Bronchial epithelial cell (primary cell): ENCODE measurements at regions not wholly inside any gene's neighbourhood (a gene's known extent, or its start where the extent isn't known, plus 50 kb on each side); places are given as distances from the start of the nearest gene placed in this dataset.
A peak's percentile ranks its signal among the peaks of the same experiment; 100 is the strongest.

Source experiments
- DNase-seq: peaks from one replicate; pipeline ENCODE4 v3.0.0-alpha.2; 2010; ENCODE audit warnings: low read depth
- FAIRE-seq: peaks from 2 replicates; lab custom pipeline; 2011; peaks lifted over from hg19 to GRCh38; lab: Jason Lieb, UNC
- H3K27me3 ChIP-seq: 2 replicates; pipeline ENCODE4 v1.5.1; 2011; ENCODE audit warnings: low read length; ENCODE audit not compliant: control insufficient read depth, insufficient read depth
- H3K36me3 ChIP-seq: 2 replicates; pipeline ENCODE4 v1.5.1; 2011; ENCODE audit warnings: low read length; ENCODE audit not compliant: control insufficient read depth, insufficient read depth
- H3K4me3 ChIP-seq: 2 replicates; pipeline ENCODE4 v1.5.1; 2011; ENCODE audit warnings: mild to moderate bottlenecking, low read depth, low read length, control low read depth
- CTCF ChIP-seq: IDR thresholded peaks from 2 replicates; pipeline ENCODE4 v1.5.1; 2011; ENCODE audit warnings: mild to moderate bottlenecking, moderate library complexity, low read length, control low read depth, inconsistent platforms; ENCODE audit not compliant: insufficient read depth, severe bottlenecking

GRCh38 chr3:30527720-30528119, 78.7 kb upstream of the TGFBR2 start:
- no peak for DNase-seq
- Histone ChIP-seq H3K36me3 (no peaks in the 10 kb centered on the region), H3K27me3 (no peaks in the 10 kb centered on the region), H3K4me3 (no peak overlapping the region)
- no peak for TF ChIP-seq CTCF
- no peak for FAIRE-seq

GRCh38 chr3:30530084-30530483, 76.3 kb upstream of the TGFBR2 start:
- H3K4me3 ChIP-seq = no peak overlapping the region
- TF ChIP-seq CTCF = no peak
- no peaks in the 10 kb centered on the region for H3K27me3 ChIP-seq
- no peaks in the 10 kb centered on the region for H3K36me3 ChIP-seq
- no peak for FAIRE-seq
- no peak for DNase-seq

- no peak for TF ChIP-seq CTCF
- FAIRE-seq = no peak
- H3K27me3 ChIP-seq = no peaks in the 10 kb centered on the region
These were observed 75.3 kb upstream of the TGFBR2 start for GRCh38 chr3:30531017-30531570.

GRCh38 chr3:30535525-30535924, 70.9 kb upstream of the TGFBR2 start:
- no peaks in the 10 kb centered on the region for H3K27me3 ChIP-seq
- no peak for FAIRE-seq
- H3K4me3 ChIP-seq = no peak overlapping the region
- H3K36me3 ChIP-seq = no peaks in the 10 kb centered on the region
- no peak for TF ChIP-seq CTCF
- no peak for DNase-seq

More at GRCh38 chr3:30531017-30531570, 75.3 kb upstream of the TGFBR2 start:
- Histone ChIP-seq H3K4me3 (no peak overlapping the region), H3K36me3 (no peaks in the 10 kb centered on the region)
- DNase-seq = no peak

GRCh38 chr3:30538791-30539190, 67.6 kb upstream of the TGFBR2 start:
- TF ChIP-seq CTCF = no peak
- Histone ChIP-seq H3K27me3 (no peaks in the 10 kb centered on the region), H3K36me3 (no peaks in the 10 kb centered on the region), H3K4me3 (no peak overlapping the region)
- peak; percentile 89 for DNase-seq
- FAIRE-seq = no peak

- H3K36me3 ChIP-seq = no peaks in the 10 kb centered on the region
- DNase-seq (peak; percentile 89), FAIRE-seq (no peak)
- H3K4me3 ChIP-seq = no peak overlapping the region
- no peaks in the 10 kb centered on the region for H3K27me3 ChIP-seq
- TF ChIP-seq CTCF = no peak
These were observed 67.2 kb upstream of the TGFBR2 start for GRCh38 chr3:30539206-30539605.
